ENCODE measurements at regions not wholly inside any gene's neighbourhood (a gene's known extent, or its start where the extent isn't known, plus 50 kb on each side); places are given as distances from the start of the nearest gene placed in this dataset.

DNA sequence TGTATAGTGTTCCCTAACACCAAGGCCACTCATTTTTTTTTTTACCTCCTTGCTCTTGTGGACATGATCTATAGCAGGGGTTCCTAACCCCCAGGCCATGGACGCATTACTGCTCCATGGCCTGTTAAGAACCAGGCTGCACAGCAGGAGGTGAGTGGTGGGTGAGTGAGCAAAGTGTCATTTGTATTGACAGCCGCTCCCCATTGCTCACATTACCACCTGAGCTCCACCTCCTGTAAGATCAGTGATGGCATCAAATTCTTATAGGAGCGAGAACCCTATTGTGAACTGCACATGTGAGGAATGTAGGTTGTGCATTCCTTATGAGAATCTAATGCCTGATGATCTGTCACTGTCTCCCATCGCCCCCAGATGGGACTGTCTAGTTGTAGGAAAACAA is 342.0 kb downstream of the SOX9 start:
- TF ChIP-seq GATA3 (IDR thresholded peaks at IDR 0.05; ENCODE audit: low read depth, low read length) (no peak), GATA2 (IDR thresholded peaks at IDR 0.05; ENCODE audit: low read depth, low read length) (no peak)
